Activated CD4-positive, alpha-beta T cell treated with anti-CD3 and anti-CD28 coated beads, Interleukin-2, amount 10 ng/mL, durations not matched to agents 24 days and 14 days (primary cell): ENCODE measurements at regions not wholly inside any gene's neighbourhood (a gene's known extent, or its start where the extent isn't known, plus 50 kb on each side); places are given as distances from the start of the nearest gene placed in this dataset.
"Not testable (repeated sequence)": the region's sequence is repeated elsewhere in the genome, so short reads cannot be mapped to it uniquely, and the experiment has no call there.

ENCODE experiments used
- DNase-seq: peaks from one replicate; pipeline ENCODE4 v3.0.0; 2022
- H3K27ac Mint-ChIP-seq: one replicate; pipeline ENCODE4 v1.8.0; 2022; ENCODE audit warnings: mild to moderate bottlenecking, mixed read lengths
- H3K27me3 Mint-ChIP-seq: one replicate; pipeline ENCODE4 v1.8.0; 2022; ENCODE audit warnings: mixed read lengths
- H3K36me3 Mint-ChIP-seq: one replicate; pipeline ENCODE4 v1.8.0; 2022; ENCODE audit warnings: low read depth, mild to moderate bottlenecking, mixed read lengths
- H3K4me1 Mint-ChIP-seq: one replicate; pipeline ENCODE4 v1.8.0; 2021; ENCODE audit warnings: mixed read lengths
- H3K4me3 Mint-ChIP-seq: one replicate; pipeline ENCODE4 v1.8.0; 2022; ENCODE audit warnings: mild to moderate bottlenecking, moderate library complexity, mixed read lengths
- H3K9me3 Mint-ChIP-seq: one replicate; pipeline ENCODE4 v1.8.0; 2021; ENCODE audit warnings: mixed read lengths
- intact Hi-C: fragments of 100-400 bp; cut with micrococcal nuclease; formaldehyde crosslinking; loops from one replicate; pipeline ENCODE4 v1.15.1; 2023

DNA sequence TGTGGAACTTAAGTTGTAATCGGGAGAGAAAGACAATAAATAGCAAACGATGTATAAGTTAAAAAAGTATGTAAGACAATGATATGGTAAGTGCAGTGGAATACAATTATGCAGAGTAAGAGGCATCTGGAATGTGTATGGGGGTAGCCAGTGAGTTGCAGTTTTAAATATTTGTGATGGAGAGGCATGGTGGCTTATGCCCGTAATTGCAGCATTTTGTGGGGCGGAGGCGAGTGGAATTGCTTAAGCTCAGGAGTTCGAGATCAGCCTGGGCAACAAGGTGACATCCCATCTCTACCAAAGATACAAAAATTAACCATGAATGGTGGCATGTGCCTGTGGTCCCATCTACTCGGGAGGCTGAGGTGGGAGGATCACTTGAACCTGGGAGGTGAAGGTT lies 52.5 kb upstream of the WDFY3 start:
- Mint-ChIP-seq H3K4me1 (no peaks in the 10 kb centered on the region), H3K9me3 (no peaks in the 10 kb centered on the region), H3K4me3 (no peak overlapping the region), H3K36me3 (no peaks in the 10 kb centered on the region), H3K27ac (no peak overlapping the region), H3K27me3 (no peaks in the 10 kb centered on the region)
- intact Hi-C loops: no loop called here
- no peak for DNase-seq

DNA sequence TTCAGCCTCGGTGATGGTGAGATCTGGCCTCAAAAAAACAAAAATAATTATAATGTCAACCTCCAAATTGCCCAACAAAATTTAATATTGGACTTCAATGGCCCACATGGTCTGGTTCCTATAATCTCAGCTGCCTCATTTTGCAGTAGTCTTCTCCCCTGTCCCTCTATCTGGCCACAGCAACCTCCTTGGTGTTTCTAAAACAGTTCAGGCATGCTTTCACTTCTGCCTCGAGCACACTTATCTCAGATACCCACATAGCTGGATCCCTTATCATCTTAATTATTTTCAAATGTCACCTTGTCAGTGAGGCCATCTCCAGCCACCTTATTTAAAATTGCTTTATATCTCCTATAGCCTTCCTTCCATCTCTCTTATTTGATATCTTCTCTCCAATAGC lies 52.9 kb upstream of the WDFY3 start:
- Mint-ChIP-seq H3K4me1 (no peaks in the 10 kb centered on the region), H3K4me3 (no peak overlapping the region), H3K27me3 (no peaks in the 10 kb centered on the region), H3K27ac (no peak overlapping the region), H3K9me3 (no peaks in the 10 kb centered on the region), H3K36me3 (no peaks in the 10 kb centered on the region)
- no peak for DNase-seq
- intact Hi-C loops: no loop called here

DNA sequence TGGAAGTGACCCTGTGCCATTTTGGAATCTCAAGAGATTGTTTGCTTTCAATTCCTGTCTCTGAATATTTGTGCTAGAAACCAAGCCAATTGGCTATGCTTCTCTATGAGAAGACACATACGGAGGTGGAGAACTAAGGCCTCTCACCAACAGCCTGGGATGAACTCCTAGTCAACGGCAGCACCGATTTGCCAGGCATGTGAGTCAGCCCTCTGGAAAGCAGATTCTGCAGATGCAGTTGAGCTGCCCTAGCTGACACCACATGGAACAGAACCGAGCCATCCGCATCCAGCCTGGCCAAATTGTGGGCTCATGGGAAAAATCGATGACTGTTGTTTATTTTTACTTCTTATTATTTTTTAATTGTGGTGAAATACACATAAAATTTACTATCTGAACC lies 58.2 kb upstream of the WDFY3 start:
- Mint-ChIP-seq H3K27ac (no peak overlapping the region), H3K4me1 (no peaks in the 10 kb centered on the region), H3K9me3 (peaks cover 3% of the 10 kb centered on the region), H3K36me3 (no peaks in the 10 kb centered on the region), H3K4me3 (no peak overlapping the region), H3K27me3 (no peaks in the 10 kb centered on the region)
- intact Hi-C loops: no loop called here
- no peak for DNase-seq

DNA sequence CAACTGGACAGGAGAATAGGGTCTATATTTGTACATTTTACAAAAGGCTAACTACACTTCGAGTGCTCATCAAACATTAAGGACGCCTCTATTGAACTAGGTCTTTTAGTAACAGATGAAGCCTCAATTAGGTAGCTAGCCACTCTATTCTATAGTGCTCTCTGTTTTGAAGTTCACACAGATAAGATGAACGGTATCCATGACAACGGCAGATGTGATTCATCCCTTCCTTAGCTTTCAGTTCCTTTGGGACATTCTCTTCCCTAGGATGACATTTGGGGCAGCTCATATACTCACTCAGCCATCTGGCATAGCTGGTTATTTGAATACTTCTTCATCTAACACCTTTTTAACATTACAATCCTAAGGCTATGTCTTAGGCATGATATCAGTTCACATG lies 62.4 kb upstream of the WDFY3 start:
- no peaks in the 10 kb centered on the region for H3K4me1 Mint-ChIP-seq
- intact Hi-C loops: no loop called here
- no peaks in the 10 kb centered on the region for H3K27me3 Mint-ChIP-seq
- H3K36me3 Mint-ChIP-seq: no peaks in the 10 kb centered on the region
- peaks cover 3% of the 10 kb centered on the region for H3K9me3 Mint-ChIP-seq
- no peak overlapping the region for H3K27ac Mint-ChIP-seq
- no peak overlapping the region for H3K4me3 Mint-ChIP-seq
- DNase-seq: no peak

DNA sequence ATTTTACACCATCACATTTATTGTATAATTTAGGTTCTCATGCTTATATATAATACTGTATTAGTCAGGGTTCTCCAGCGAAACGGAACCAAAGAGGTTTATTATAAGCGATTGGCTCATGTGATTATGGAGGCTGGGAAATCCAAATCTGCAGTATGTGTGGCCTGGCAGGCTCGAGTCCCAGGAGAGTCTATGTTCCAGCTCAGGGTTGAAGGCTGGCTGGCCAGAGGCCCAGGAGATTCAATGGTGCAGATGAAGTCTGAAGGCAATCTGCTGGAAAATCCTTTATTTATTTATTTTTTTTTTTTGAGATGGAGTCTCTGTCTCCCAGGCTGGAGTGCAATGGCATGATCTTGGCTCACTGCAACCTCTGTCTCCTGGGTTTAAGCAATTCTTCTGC lies 63.0 kb upstream of the WDFY3 start:
- DNase-seq: no peak
- Mint-ChIP-seq H3K4me3 (no peak overlapping the region), H3K36me3 (no peaks in the 10 kb centered on the region), H3K9me3 (peaks cover 7% of the 10 kb centered on the region), H3K4me1 (no peaks in the 10 kb centered on the region), H3K27ac (no peak overlapping the region), H3K27me3 (no peaks in the 10 kb centered on the region)
- intact Hi-C loops: no loop called here

DNA sequence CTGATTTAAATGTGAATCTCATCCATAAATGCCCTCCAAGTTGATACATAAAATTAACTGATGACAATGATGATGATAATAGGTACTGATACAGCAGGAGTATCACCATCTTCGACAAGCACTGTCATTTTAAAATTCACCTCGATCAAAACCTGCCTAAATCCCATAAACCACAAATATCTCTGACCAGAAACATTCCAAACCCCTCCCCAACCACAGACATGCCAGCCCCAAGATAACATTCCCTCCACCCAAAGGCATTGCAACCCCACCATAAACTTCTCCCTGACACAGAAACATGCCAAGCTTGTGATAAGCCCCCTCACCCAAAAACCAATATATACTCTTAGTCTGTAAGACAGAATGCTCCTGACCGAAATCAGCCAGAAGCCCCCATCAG lies 63.7 kb upstream of the WDFY3 start:
- Mint-ChIP-seq H3K4me1 (no peaks in the 10 kb centered on the region), H3K27me3 (no peaks in the 10 kb centered on the region), H3K4me3 (no peak overlapping the region), H3K36me3 (no peaks in the 10 kb centered on the region), H3K27ac (no peak overlapping the region), H3K9me3 (peaks cover 7% of the 10 kb centered on the region)
- intact Hi-C loops: no loop called here
- no peak for DNase-seq

DNA sequence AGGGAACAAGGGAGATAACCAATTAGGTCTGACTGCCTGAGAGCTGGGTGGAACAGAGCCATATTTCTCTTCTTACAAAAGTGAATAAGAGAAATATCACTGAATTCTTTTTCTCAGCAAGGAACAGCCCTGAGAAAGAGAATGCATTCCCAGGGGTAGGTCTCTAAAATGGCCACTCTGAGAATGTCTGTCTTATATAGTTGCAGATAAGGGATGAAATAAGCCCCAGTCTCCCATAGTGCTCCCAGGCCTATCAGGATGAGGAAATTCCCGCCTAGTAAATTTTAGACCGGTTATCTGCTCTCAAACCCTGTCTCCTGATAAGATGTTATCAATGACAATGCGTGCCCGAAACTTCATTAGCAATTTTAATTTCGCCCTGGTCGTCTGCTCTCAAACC lies 67.3 kb upstream of the WDFY3 start:
- intact Hi-C loops, H3K9me3 Mint-ChIP-seq, H3K36me3 Mint-ChIP-seq, DNase-seq, H3K4me3 Mint-ChIP-seq, H3K27ac Mint-ChIP-seq, H3K27me3 Mint-ChIP-seq, H3K4me1 Mint-ChIP-seq: not testable (repeated sequence)

DNA sequence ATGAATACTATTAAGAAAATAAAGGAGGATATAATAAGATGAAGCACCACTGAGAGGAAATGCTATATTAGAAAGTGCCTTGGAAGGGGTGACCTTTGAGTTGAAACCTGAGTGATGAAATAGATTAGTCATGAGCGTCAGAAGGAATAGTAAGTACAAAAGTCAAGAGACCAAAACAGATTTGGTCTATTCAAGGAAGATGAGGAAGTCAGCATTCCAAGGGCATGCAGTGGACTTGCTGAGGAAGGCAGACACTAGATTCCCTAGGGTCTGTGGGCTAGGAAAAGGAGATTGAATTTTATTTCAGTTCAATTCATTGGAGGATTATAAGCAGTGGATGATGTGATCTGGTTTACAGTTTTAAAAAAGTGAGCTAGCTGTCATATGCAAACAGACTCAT lies 73.0 kb upstream of the WDFY3 start:
- Mint-ChIP-seq H3K36me3 (no peaks in the 10 kb centered on the region), H3K27me3 (no peaks in the 10 kb centered on the region), H3K4me3 (no peak overlapping the region), H3K4me1 (no peaks in the 10 kb centered on the region), H3K9me3 (no peaks in the 10 kb centered on the region), H3K27ac (no peak overlapping the region)
- no peak for DNase-seq
- intact Hi-C loops: no loop called here

DNA sequence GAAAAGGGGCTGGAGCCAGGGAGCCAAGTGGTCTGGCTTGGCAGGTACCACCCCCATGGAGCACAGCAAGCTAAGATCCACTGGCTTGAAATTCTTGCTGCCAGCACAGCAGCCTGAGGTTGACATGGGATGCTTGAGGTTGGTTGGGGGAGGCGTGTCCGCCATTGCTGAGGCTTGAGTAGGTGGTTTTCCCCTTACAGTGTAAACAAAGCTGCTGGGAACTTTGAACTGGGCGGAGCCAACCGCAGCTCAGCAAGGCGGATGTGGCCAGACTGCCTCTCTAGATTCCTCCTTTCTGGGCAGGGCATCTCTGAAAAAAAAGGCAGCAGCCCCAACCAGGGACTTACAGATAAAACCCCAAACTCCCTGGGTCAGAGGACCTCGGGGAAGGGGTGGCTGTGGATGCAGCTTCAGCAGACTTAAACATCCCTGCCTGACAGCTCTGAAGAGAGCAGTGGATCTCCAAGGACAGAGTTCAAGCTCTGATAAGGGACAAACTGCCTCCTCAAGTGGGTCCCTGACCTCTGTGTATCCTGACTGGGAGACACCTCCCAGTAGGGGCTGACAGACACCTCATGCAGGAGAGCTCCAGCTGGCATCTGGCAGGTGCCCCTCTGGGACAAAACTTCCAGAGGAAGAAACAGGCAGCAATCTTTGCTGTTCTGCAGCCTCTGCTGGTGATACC lies 77.5 kb upstream of the WDFY3 start:
- H3K9me3 Mint-ChIP-seq, intact Hi-C loops, H3K27ac Mint-ChIP-seq, H3K27me3 Mint-ChIP-seq, H3K36me3 Mint-ChIP-seq, H3K4me3 Mint-ChIP-seq, H3K4me1 Mint-ChIP-seq: not testable (repeated sequence)
- peak; percentile 58 for DNase-seq

DNA sequence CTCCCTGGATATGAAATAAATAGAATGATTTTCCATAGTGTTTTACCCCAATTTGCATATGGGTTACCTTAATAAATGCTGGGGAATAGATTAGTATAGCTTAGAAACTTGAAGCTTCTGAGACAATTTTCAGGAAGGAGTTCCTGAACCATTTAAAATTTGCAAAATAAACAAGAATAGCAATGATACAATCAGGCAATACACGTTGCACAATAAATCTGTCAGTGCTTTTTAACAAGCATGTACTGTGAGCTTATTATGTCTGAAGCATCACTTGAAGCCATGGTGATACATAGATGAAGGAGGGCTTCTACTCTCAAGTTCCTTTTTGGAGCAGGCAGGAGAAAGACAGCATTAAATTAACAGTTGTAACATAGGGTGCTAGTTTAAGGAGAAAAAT lies 84.2 kb upstream of the WDFY3 start:
- no peak overlapping the region for H3K4me3 Mint-ChIP-seq
- H3K36me3 Mint-ChIP-seq: no peaks in the 10 kb centered on the region
- no peak overlapping the region for H3K27ac Mint-ChIP-seq
- intact Hi-C loops: no loop called here
- H3K4me1 Mint-ChIP-seq: no peaks in the 10 kb centered on the region
- no peak for DNase-seq
- H3K9me3 Mint-ChIP-seq: no peaks in the 10 kb centered on the region
- no peaks in the 10 kb centered on the region for H3K27me3 Mint-ChIP-seq

DNA sequence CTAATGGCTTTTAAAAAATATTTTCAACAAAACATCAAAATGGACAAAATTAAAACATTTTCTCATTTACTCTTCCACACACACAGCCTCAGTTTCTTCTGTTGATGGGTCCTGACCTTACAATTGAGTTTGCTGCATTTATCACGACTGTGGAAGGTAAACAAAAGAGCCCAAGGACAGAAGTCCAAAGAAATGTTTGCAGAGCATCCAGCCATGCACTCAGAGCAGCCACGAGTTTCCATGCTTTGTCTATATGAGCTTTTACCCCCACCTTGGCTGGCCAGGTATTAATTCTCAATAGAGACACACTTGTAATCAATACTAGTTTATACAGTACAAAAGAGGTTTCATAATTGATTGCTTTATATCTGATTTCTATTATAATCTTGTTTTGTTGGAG lies 85.0 kb upstream of the WDFY3 start:
- no peak for DNase-seq

DNA sequence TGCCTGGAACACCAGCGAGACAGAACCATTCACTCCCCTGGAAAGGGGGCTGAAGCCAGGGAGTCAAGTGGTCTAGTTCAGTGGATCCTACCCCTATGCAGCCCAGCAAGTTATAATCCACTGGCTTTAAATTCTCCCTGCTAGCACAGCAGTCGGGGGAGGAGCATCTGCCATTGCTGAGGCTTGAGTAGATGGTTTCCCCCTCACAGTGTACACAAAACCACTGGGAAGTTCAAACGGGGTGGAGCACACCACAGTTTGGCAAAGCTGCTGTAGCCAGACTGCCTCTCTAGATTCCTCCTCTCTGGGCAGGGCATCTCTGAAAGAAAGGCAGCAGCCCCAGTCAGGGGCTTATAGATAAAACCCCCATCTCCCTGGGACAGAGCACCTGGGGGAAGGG lies 88.4 kb upstream of the WDFY3 start:
- H3K4me1 Mint-ChIP-seq, H3K4me3 Mint-ChIP-seq, DNase-seq, intact Hi-C loops, H3K36me3 Mint-ChIP-seq, H3K27me3 Mint-ChIP-seq, H3K27ac Mint-ChIP-seq, H3K9me3 Mint-ChIP-seq: not testable (repeated sequence)

More for the DNA sequence above, 85.0 kb upstream of the WDFY3 start:
- Mint-ChIP-seq H3K4me1 (no peaks in the 10 kb centered on the region), H3K36me3 (no peaks in the 10 kb centered on the region), H3K27me3 (no peaks in the 10 kb centered on the region), H3K9me3 (no peaks in the 10 kb centered on the region), H3K4me3 (no peak overlapping the region), H3K27ac (no peak overlapping the region)
- intact Hi-C loops: no loop called here

DNA sequence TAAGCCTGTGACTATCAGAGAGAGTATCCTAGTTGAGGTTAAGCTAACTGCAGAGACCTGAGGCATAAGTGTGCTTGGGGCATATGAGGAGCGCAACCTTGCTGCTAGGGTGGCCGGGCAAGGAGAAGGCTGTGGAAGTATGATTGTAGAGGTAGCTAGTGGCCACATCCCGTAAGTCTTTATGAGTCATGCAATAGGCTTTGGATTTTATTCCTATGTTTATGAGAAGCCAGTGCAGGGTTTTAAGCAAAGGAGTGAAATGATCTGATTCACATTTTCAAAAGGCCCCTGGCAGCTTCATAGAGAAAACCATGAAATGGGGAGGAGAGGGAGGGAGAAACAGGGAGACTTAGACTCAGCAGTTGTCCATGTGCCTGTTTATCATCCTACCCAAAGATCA lies 92.1 kb upstream of the WDFY3 start:
- intact Hi-C loops: no loop called here
- no peaks in the 10 kb centered on the region for H3K27me3 Mint-ChIP-seq
- no peak overlapping the region for H3K4me3 Mint-ChIP-seq

DNA sequence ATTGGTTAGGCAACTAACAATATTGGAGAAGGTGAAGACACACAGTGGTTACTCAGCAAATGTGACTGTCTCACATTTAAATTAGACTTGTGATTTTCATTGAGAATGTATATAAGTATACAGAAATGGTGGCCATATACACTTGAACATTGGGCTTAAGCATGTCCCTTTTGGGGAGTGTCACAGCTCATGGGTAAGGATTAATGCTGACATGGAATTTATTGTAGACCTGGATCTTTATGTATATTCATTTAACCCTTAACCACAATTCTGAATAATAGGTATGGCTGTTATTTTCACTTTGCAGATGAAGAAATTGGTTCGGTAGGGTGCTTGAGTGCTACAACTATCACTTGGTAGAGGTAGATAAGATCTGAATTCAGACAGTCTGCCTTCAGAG lies 95.5 kb upstream of the WDFY3 start:
- Mint-ChIP-seq H3K9me3 (no peaks in the 10 kb centered on the region), H3K27ac (no peak overlapping the region), H3K4me1 (no peaks in the 10 kb centered on the region), H3K27me3 (no peaks in the 10 kb centered on the region), H3K36me3 (no peaks in the 10 kb centered on the region), H3K4me3 (no peak overlapping the region)
- no peak for DNase-seq
- intact Hi-C loops: no loop called here

More for the DNA sequence above, 92.1 kb upstream of the WDFY3 start:
- Mint-ChIP-seq H3K27ac (no peak overlapping the region), H3K9me3 (no peaks in the 10 kb centered on the region), H3K36me3 (no peaks in the 10 kb centered on the region), H3K4me1 (no peaks in the 10 kb centered on the region)
- no peak for DNase-seq

DNA sequence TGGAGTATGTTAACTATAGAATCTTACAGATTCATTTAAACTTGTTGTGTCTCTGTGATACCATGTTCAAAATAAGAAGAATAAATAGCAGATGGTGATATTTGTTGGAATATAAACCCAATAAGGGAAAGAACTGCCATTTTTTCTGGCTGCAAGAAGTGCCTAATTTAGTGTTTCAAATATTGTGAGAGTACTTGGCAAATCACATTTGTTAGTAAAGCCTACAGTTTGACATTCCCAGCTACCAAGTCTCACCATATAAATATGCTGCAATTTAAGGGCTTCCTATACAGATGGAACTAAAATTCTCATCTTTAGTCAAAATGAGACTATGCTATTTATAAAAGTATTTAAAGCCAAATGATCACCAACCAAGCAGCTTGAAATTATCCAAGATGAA lies 96.0 kb upstream of the WDFY3 start:
- Mint-ChIP-seq H3K27ac (no peak overlapping the region), H3K4me1 (no peaks in the 10 kb centered on the region), H3K4me3 (no peak overlapping the region), H3K9me3 (no peaks in the 10 kb centered on the region), H3K36me3 (no peaks in the 10 kb centered on the region), H3K27me3 (no peaks in the 10 kb centered on the region)
- no peak for DNase-seq
- intact Hi-C loops: no loop called here
